Fibroblast of mammary gland (primary cell): ENCODE measurements at regions not wholly inside any gene's neighbourhood (a gene's known extent, or its start where the extent isn't known, plus 50 kb on each side); places are given as distances from the start of the nearest gene placed in this dataset.

Source experiments
- DNase-seq: peaks from one replicate; pipeline ENCODE4 v3.0.0-alpha.2; 2010; ENCODE audit warnings: low read depth
- H3K4me3 ChIP-seq: 2 replicates; pipeline ENCODE4 v1.5.1; 2011; ENCODE audit warnings: low read depth, mild to moderate bottlenecking, low read length, moderate library complexity; ENCODE audit not compliant: control insufficient read depth
- TF ChIP-seq, protein P1 (sequence below): conservative IDR thresholded peaks from 2 replicates; pipeline ENCODE4 v1.5.1; 2011; ENCODE audit warnings: low read depth, low read length, inconsistent platforms; ENCODE audit not compliant: control insufficient read depth, insufficient read depth

DNA sequence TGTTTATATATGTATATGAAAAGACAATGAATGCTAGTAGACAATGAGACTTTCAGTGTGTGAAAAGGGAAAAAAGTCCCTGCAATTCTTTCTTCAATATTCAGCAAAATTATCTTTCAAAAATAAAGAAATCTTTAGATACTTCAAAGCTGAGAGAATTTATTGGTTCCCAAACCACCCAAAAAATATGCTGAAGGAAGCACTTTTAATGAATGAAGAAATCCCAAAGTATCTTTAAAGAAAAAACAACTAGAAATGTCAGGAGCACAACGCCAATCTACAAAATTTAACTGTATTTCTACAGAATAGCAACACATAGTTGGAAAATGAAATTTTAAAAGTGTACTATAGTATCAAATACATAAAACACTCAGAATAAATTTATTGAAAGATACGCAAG, 142.3 kb upstream of the CHRM3 start:
- TF ChIP-seq, protein P1, sequence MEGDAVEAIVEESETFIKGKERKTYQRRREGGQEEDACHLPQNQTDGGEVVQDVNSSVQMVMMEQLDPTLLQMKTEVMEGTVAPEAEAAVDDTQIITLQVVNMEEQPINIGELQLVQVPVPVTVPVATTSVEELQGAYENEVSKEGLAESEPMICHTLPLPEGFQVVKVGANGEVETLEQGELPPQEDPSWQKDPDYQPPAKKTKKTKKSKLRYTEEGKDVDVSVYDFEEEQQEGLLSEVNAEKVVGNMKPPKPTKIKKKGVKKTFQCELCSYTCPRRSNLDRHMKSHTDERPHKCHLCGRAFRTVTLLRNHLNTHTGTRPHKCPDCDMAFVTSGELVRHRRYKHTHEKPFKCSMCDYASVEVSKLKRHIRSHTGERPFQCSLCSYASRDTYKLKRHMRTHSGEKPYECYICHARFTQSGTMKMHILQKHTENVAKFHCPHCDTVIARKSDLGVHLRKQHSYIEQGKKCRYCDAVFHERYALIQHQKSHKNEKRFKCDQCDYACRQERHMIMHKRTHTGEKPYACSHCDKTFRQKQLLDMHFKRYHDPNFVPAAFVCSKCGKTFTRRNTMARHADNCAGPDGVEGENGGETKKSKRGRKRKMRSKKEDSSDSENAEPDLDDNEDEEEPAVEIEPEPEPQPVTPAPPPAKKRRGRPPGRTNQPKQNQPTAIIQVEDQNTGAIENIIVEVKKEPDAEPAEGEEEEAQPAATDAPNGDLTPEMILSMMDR = no peak
- no peak overlapping the region for H3K4me3 ChIP-seq
- no peak for DNase-seq

- TF ChIP-seq, protein P1 = no peak
- DNase-seq = no peak
- no peak overlapping the region for H3K4me3 ChIP-seq
These were observed 143.4 kb upstream of the CHRM3 start for GRCh38 chr1:239243006-239243405.

DNA sequence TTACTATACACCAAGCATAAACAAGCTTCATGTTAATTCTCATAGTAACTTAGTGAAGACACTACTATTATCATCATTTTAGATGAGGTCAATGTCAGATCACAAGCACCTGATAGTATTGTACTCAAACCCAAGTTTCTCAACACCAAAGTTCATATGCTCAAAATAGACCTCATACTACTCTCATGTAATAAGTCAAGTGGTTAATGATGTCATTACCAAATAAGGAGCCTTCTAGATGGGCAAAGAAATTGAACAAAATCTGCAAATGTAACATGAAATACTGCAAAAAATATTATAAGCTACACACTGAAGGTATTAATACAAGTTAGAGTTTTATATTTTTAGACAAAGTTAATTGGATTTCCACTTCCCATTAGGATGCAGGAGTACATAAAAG, 144.0 kb upstream of the CHRM3 start:
- no peak overlapping the region for H3K4me3 ChIP-seq
- DNase-seq = no peak
- TF ChIP-seq, protein P1 = no peak

GRCh38 chr1:239240736-239241135, 145.6 kb upstream of the CHRM3 start:
- DNase-seq = no peak
- H3K4me3 ChIP-seq = no peak overlapping the region
- TF ChIP-seq, protein P1 = no peak

- no peak for DNase-seq
- TF ChIP-seq, protein P1 = no peak
- H3K4me3 ChIP-seq = no peak overlapping the region
These were observed 146.8 kb upstream of the CHRM3 start for GRCh38 chr1:239239529-239239928.

- H3K4me3 ChIP-seq = no peak overlapping the region
- TF ChIP-seq, protein P1 = no peak
- DNase-seq = no peak
These were observed 148.5 kb upstream of the CHRM3 start for GRCh38 chr1:239237912-239238311.

GRCh38 chr1:239233626-239234025, 152.7 kb upstream of the CHRM3 start:
- H3K4me3 ChIP-seq = no peak overlapping the region
- TF ChIP-seq, protein P1 = no peak
- DNase-seq = no peak
